ENCODE measurements at regions not wholly inside any gene's neighbourhood (a gene's known extent, or its start where the extent isn't known, plus 50 kb on each side); places are given as distances from the start of the nearest gene placed in this dataset.

GRCh38 chr3:124660599-124660998, 69.7 kb upstream of the UMPS start:
- TF ChIP-seq POLR2A (IDR thresholded peaks at IDR 0.05) (no peak), CTCF (IDR thresholded peaks at IDR 0.05) (no peak)

All from stomach (tissue), 4 donors.